H9 (cell line): ENCODE measurements at regions not wholly inside any gene's neighbourhood (a gene's known extent, or its start where the extent isn't known, plus 50 kb on each side); places are given as distances from the start of the nearest gene placed in this dataset.

ENCODE experiments used
- DNase-seq: peaks from one replicate; pipeline ENCODE4 v3.0.0-alpha.2; 2017
- H2AFZ ChIP-seq: one replicate; pipeline ENCODE4 v1.6.1; 2013; ENCODE audit warnings: mild to moderate bottlenecking, low read length, control low read depth, moderate library complexity
- H2AK5ac ChIP-seq: 2 replicates; pipeline ENCODE4 v1.6.1; 2013; ENCODE audit warnings: low read length, control low read depth, mixed read lengths; ENCODE audit not compliant: insufficient read length
- H2BK120ac ChIP-seq: one replicate; pipeline ENCODE4 v1.6.1; 2013; ENCODE audit warnings: low read depth, mild to moderate bottlenecking, low read length, control low read depth, inconsistent platforms; ENCODE audit not compliant: poor library complexity, severe bottlenecking
- H2BK12ac ChIP-seq: 2 replicates; pipeline ENCODE4 v1.6.1; 2013; ENCODE audit warnings: low read length, control low read depth, mixed read lengths, low read depth; ENCODE audit not compliant: insufficient read length
- H2BK15ac ChIP-seq: 2 replicates; pipeline ENCODE4 v1.6.1; 2013; ENCODE audit warnings: low read depth, low read length, control low read depth
- H2BK20ac ChIP-seq: one replicate; pipeline ENCODE4 v1.6.1; 2013; ENCODE audit warnings: low read depth, mild to moderate bottlenecking, low read length, control low read depth, inconsistent platforms; ENCODE audit not compliant: poor library complexity, severe bottlenecking
- H2BK5ac ChIP-seq: 2 replicates; pipeline ENCODE4 v1.6.1; 2013; ENCODE audit warnings: low read length, control low read depth, mixed read lengths; ENCODE audit not compliant: insufficient read length
- H3K14ac ChIP-seq: 2 replicates; pipeline ENCODE4 v1.6.1; 2013; ENCODE audit warnings: low read length, control low read depth; ENCODE audit not compliant: insufficient read depth
- H3K18ac ChIP-seq: 2 replicates; pipeline ENCODE4 v1.6.1; 2013; ENCODE audit warnings: low read depth, mild to moderate bottlenecking, mixed read lengths, low read length, control low read depth; ENCODE audit not compliant: insufficient read length
- H3K23ac ChIP-seq: 2 replicates; pipeline ENCODE4 v1.6.1; 2013; ENCODE audit warnings: low read length, control low read depth, mixed read lengths, low read depth; ENCODE audit not compliant: insufficient read length
- H3K23me2 ChIP-seq: 2 replicates; pipeline ENCODE4 v1.6.1; 2013; ENCODE audit warnings: low read depth, mild to moderate bottlenecking, mixed read lengths, low read length, control low read depth; ENCODE audit not compliant: insufficient read length, poor library complexity, severe bottlenecking
- H3K27ac ChIP-seq: 2 replicates; pipeline ENCODE4 v1.5.1; 2013; ENCODE audit warnings: low read length, control low read depth, mixed read lengths, low read depth; ENCODE audit not compliant: insufficient read length
- H3K27me3 ChIP-seq: 2 replicates; pipeline ENCODE4 v1.6.1; 2013; ENCODE audit warnings: low read length, control low read depth, inconsistent platforms; ENCODE audit not compliant: insufficient read depth
- H3K4ac ChIP-seq: 2 replicates; pipeline ENCODE4 v1.6.1; 2013; ENCODE audit warnings: low read depth, mild to moderate bottlenecking, control low read depth, inconsistent platforms, low read length, moderate library complexity
- H3K4me1 ChIP-seq: 2 replicates; pipeline ENCODE4 v1.6.1; 2013; ENCODE audit warnings: low read length, control low read depth, inconsistent platforms; ENCODE audit not compliant: insufficient read depth
- H3K4me2 ChIP-seq: 2 replicates; pipeline ENCODE4 v1.6.1; 2013; ENCODE audit warnings: low read length, control low read depth, mixed read lengths; ENCODE audit not compliant: insufficient read length, insufficient read depth
- H3K56ac ChIP-seq: 2 replicates; pipeline ENCODE4 v1.6.1; 2013; ENCODE audit warnings: low read depth, mild to moderate bottlenecking, mixed read lengths, low read length, control low read depth; ENCODE audit not compliant: insufficient read length
- H3K79me1 ChIP-seq: 2 replicates; pipeline ENCODE4 v1.6.1; 2013; ENCODE audit warnings: low read depth, mild to moderate bottlenecking, moderate library complexity, low read length, control low read depth, inconsistent platforms; ENCODE audit not compliant: insufficient read depth, poor library complexity, severe bottlenecking
- H3K79me2 ChIP-seq: 2 replicates; pipeline ENCODE4 v1.6.1; 2013; ENCODE audit warnings: low read length, control low read depth, inconsistent platforms; ENCODE audit not compliant: insufficient read depth
- H3K9ac ChIP-seq: 2 replicates; pipeline ENCODE4 v1.6.1; 2013; ENCODE audit warnings: low read length, control low read depth, mixed read lengths; ENCODE audit not compliant: insufficient read length; ENCODE audit errors: extremely low read depth
- H3K9me3 ChIP-seq: one replicate; pipeline ENCODE4 v1.6.1; 2013; ENCODE audit warnings: low read depth, low read length, inconsistent platforms; ENCODE audit not compliant: control insufficient read depth
- H3T11ph ChIP-seq: one replicate; pipeline ENCODE4 v1.6.1; 2013; ENCODE audit warnings: mild to moderate bottlenecking, low read length, control low read depth, inconsistent platforms
- H4K20me1 ChIP-seq: one replicate; pipeline ENCODE4 v1.6.1; 2013; ENCODE audit not compliant: control insufficient read depth, insufficient read length, insufficient read depth
- H4K5ac ChIP-seq: 2 replicates; pipeline ENCODE4 v1.6.1; 2013; ENCODE audit warnings: low read depth, mild to moderate bottlenecking, mixed read lengths, low read length, control low read depth; ENCODE audit not compliant: insufficient read length
- H4K8ac ChIP-seq: replicated peaks from 2 replicates; pipeline ENCODE4 v1.6.1; 2013; ENCODE audit warnings: low read length, control low read depth, mixed read lengths, low read depth; ENCODE audit not compliant: insufficient read length
- H4K91ac ChIP-seq: 2 replicates; pipeline ENCODE4 v1.6.1; 2013; ENCODE audit warnings: low read depth, mild to moderate bottlenecking, moderate library complexity, mixed read lengths, low read length, control low read depth; ENCODE audit not compliant: insufficient read length
- H3K27ac Mint-ChIP-seq, 3 experiments: 2 replicates in 2 of 3; 3 replicates in 1 of 3; pipeline ENCODE4 v1.8.0; 2020 to 2021; ENCODE audit warnings: mixed read lengths in 3 of 3, mild to moderate bottlenecking in 1 of 3, moderate library complexity in 1 of 3
- H3K27me3 Mint-ChIP-seq: 2 replicates; pipeline ENCODE4 v1.8.0; 2021; ENCODE audit warnings: low read depth, mild to moderate bottlenecking, moderate library complexity, mixed read lengths
- H3K36me3 Mint-ChIP-seq, 3 experiments: 2 replicates in 2 of 3; 3 replicates in 1 of 3; pipeline ENCODE4 v1.8.0; 2020 to 2021; ENCODE audit warnings: low read depth in 3 of 3, mixed read lengths in 3 of 3; ENCODE audit not compliant: insufficient read depth in 1 of 3
- H3K4me1 Mint-ChIP-seq, 2 experiments: 2 replicates each; pipeline ENCODE4 v1.8.0; 2020; ENCODE audit warnings: mixed read lengths in 2 of 2
- H3K4me3 Mint-ChIP-seq, 2 experiments: 2 replicates in 1 of 2; 3 replicates in 1 of 2; pipeline ENCODE4 v1.8.0; 2020 to 2021; ENCODE audit warnings: mild to moderate bottlenecking in 2 of 2, mixed read lengths in 2 of 2, moderate library complexity in 1 of 2
- H3K9me3 Mint-ChIP-seq, 2 experiments: 2 replicates in 1 of 2; 3 replicates in 1 of 2; pipeline ENCODE4 v1.8.0; 2020; ENCODE audit warnings: mild to moderate bottlenecking in 2 of 2, mixed read lengths in 2 of 2, moderate library complexity in 1 of 2
- WGBS: extraction: QIAGEN DNeasy Blood & Tissue Kit; methylation state at CpG from one replicate; pipeline ENCODE4 v1.1.7; 2013; ENCODE audit warnings: missing lambda C conversion rate, low lambda C conversion rate, mixed read lengths; ENCODE audit not compliant: insufficient read length; ENCODE audit errors: extremely low coverage; 5-methylcytosine and 5-hydroxymethylcytosine counted together
- TF ChIP-seq, protein P1 (sequence below): fragments of 200-600 bp; sonication (generic); conservative IDR thresholded peaks from 3 replicates; pipeline ENCODE4 v1.8.0; 2021; ENCODE audit warnings: antibody characterized with exemption, mild to moderate bottlenecking

GRCh38 chr7:28318101-28318762 is 94.1 kb upstream of the CREB5 start:
- H3K79me1 ChIP-seq: no peaks in the 10 kb centered on the region
- H3K27me3 ChIP-seq: no peaks in the 10 kb centered on the region
- H3K36me3 Mint-ChIP-seq: no peaks in the 10 kb centered on the region
- no peak for DNase-seq
- H4K91ac ChIP-seq: no peak overlapping the region
- H3K9me3 ChIP-seq: no peaks in the 10 kb centered on the region
- no peak overlapping the region for H2BK15ac ChIP-seq
- H3T11ph ChIP-seq: no peak overlapping the region
- H3K4me3 Mint-ChIP-seq: no peak overlapping the region
- no peak overlapping the region for H3K9ac ChIP-seq
- no peaks in the 10 kb centered on the region for H3K9me3 Mint-ChIP-seq
- no peaks in the 10 kb centered on the region for H3K79me2 ChIP-seq
- H3K27ac Mint-ChIP-seq: no peak overlapping the region
- H3K4me2 ChIP-seq: no peak overlapping the region
- no peak overlapping the region for H3K27ac ChIP-seq
- 0 out of 4 replicates have a peak, but pooled peaks cover 0 to 4% of the 10 kb centered on the region in 2 experiments for H3K4me1 Mint-ChIP-seq
- no peak overlapping the region for H3K4ac ChIP-seq
- no peak overlapping the region for H4K8ac ChIP-seq
- no peak overlapping the region for H2BK5ac ChIP-seq
- H2AK5ac ChIP-seq: no peak overlapping the region
- H3K27me3 Mint-ChIP-seq: peaks cover 6% of the 10 kb centered on the region
- no peaks in the 10 kb centered on the region for H4K20me1 ChIP-seq
- H2AFZ ChIP-seq: no peak overlapping the region
- H2BK12ac ChIP-seq: no peak overlapping the region
- no peak overlapping the region for H3K14ac ChIP-seq
- H4K5ac ChIP-seq: no peak overlapping the region
- no CpG with 5 or more reads among the region's 3 CpGs for WGBS
- H3K4me1 ChIP-seq: 0 out of 2 replicates have a peak, but pooled peaks cover 2% of the 10 kb centered on the region
- H2BK20ac ChIP-seq: no peak overlapping the region
- H3K18ac ChIP-seq: no peak overlapping the region
- TF ChIP-seq, protein P1, sequence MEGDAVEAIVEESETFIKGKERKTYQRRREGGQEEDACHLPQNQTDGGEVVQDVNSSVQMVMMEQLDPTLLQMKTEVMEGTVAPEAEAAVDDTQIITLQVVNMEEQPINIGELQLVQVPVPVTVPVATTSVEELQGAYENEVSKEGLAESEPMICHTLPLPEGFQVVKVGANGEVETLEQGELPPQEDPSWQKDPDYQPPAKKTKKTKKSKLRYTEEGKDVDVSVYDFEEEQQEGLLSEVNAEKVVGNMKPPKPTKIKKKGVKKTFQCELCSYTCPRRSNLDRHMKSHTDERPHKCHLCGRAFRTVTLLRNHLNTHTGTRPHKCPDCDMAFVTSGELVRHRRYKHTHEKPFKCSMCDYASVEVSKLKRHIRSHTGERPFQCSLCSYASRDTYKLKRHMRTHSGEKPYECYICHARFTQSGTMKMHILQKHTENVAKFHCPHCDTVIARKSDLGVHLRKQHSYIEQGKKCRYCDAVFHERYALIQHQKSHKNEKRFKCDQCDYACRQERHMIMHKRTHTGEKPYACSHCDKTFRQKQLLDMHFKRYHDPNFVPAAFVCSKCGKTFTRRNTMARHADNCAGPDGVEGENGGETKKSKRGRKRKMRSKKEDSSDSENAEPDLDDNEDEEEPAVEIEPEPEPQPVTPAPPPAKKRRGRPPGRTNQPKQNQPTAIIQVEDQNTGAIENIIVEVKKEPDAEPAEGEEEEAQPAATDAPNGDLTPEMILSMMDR: no peak
- no peak overlapping the region for H2BK120ac ChIP-seq
- no peak overlapping the region for H3K56ac ChIP-seq
- H3K23me2 ChIP-seq: no peaks in the 10 kb centered on the region
- no peak overlapping the region for H3K23ac ChIP-seq
